ENCODE measurements at regions not wholly inside any gene's neighbourhood (a gene's known extent, or its start where the extent isn't known, plus 50 kb on each side); places are given as distances from the start of the nearest gene placed in this dataset.

GRCh38 chr2:137842952-137843351, 121.3 kb upstream of the HNMT start:
- DNase-seq (ENCODE audit: low read depth): no peak
- no peak for TF ChIP-seq CTCF (IDR thresholded peaks at IDR 0.05; ENCODE audit: insufficient read depth, low read length)
- H3K4me3 ChIP-seq (ENCODE audit: low read depth, low read length): no peak overlapping the region

GRCh38 chr2:137845422-137845821, 118.9 kb upstream of the HNMT start:
- H3K4me3 ChIP-seq (ENCODE audit: low read depth, low read length): no peak overlapping the region
- no peak for TF ChIP-seq CTCF (IDR thresholded peaks at IDR 0.05; ENCODE audit: insufficient read depth, low read length)
- no peak for DNase-seq (ENCODE audit: low read depth)

GRCh38 chr2:137846993-137847392, 117.3 kb upstream of the HNMT start:
- no peak overlapping the region for H3K4me3 ChIP-seq (ENCODE audit: low read depth, low read length)
- no peak for DNase-seq (ENCODE audit: low read depth)
- TF ChIP-seq CTCF (IDR thresholded peaks at IDR 0.05; ENCODE audit: insufficient read depth, low read length): no peak

- H3K4me3 ChIP-seq (ENCODE audit: low read depth, low read length): no peak overlapping the region
- DNase-seq (ENCODE audit: low read depth): no peak
- no peak for TF ChIP-seq CTCF (IDR thresholded peaks at IDR 0.05; ENCODE audit: insufficient read depth, low read length)
Observed at GRCh38 chr2:137847443-137847842, 116.8 kb upstream of the HNMT start.

- no peak overlapping the region for H3K4me3 ChIP-seq (ENCODE audit: low read depth, low read length)
- DNase-seq (ENCODE audit: low read depth): no peak
- no peak for TF ChIP-seq CTCF (IDR thresholded peaks at IDR 0.05; ENCODE audit: insufficient read depth, low read length)
Observed at GRCh38 chr2:137857881-137858280, 106.4 kb upstream of the HNMT start.

- DNase-seq (ENCODE audit: low read depth): no peak
- no peak for TF ChIP-seq CTCF (IDR thresholded peaks at IDR 0.05; ENCODE audit: insufficient read depth, low read length)
- H3K4me3 ChIP-seq (ENCODE audit: low read depth, low read length): no peak overlapping the region
Observed at GRCh38 chr2:137862651-137863050, 101.6 kb upstream of the HNMT start.

GRCh38 chr2:137865954-137866540, 98.2 kb upstream of the HNMT start:
- peak; percentile 57 for DNase-seq (ENCODE audit: low read depth)
- H3K4me3 ChIP-seq (ENCODE audit: low read depth, low read length): no peak overlapping the region
- TF ChIP-seq CTCF (IDR thresholded peaks at IDR 0.05; ENCODE audit: insufficient read depth, low read length): peak; percentile 66
